Erythroblast (primary cell): ENCODE measurements at regions not wholly inside any gene's neighbourhood (a gene's known extent, or its start where the extent isn't known, plus 50 kb on each side); places are given as distances from the start of the nearest gene placed in this dataset.

Experiments
- GATA1 ChIP-seq: IDR thresholded peaks from 2 replicates; pipeline ENCODE4 v1.6.1; 2011; ENCODE audit warnings: low read depth, mild to moderate bottlenecking, control low read depth, low read length, moderate library complexity
- POLR2A ChIP-seq: IDR thresholded peaks from 2 replicates; pipeline ENCODE4 v1.6.1; 2011; ENCODE audit warnings: mild to moderate bottlenecking, low read length

DNA sequence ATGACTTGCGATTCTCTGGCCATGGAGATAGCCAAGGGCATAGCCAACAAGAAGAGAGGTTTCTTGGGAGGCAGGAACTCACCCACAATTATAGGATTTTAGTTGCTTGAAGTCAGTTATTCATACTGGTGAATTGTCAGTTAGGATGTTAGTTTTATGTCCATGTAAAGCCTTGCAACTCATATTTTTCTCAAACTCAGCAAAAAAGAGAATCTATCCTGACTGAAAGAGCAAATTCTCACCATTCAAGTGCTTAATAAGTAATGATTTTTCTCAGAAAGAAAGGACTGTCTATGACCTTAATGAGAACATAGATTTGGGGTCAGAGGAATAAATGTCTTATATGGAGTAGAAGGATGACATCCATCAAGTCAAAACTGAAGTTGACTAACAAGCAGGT lies 934.5 kb downstream of the STPG2 start:
- TF ChIP-seq POLR2A: no peak
- TF ChIP-seq GATA1: no peak
